ENCODE measurements at regions not wholly inside any gene's neighbourhood (a gene's known extent, or its start where the extent isn't known, plus 50 kb on each side); places are given as distances from the start of the nearest gene placed in this dataset.

GRCh38 chr20:53760025-53760441 is 166.4 kb upstream of the ZNF217 start:
- Histone ChIP-seq H3K27me3 (ENCODE audit: insufficient read depth, low read length) (no peaks in the 10 kb centered on the region), H3K4me1 (ENCODE audit: insufficient read depth, low read length) (no peaks in the 10 kb centered on the region), H3K4me3 (ENCODE audit: insufficient read depth, low read length) (no peak overlapping the region), H3K36me3 (ENCODE audit: insufficient read depth, low read length) (no peaks in the 10 kb centered on the region), H3K27ac (ENCODE audit: low read depth, low read length) (no peak overlapping the region), H2AFZ (ENCODE audit: low read length) (no peak overlapping the region), H4K20me1 (ENCODE audit: insufficient read depth, low read length) (no peaks in the 10 kb centered on the region), H3K4me2 (ENCODE audit: insufficient read depth, low read length) (no peak overlapping the region), H3K79me2 (ENCODE audit: insufficient read depth, low read length) (no peaks in the 10 kb centered on the region), H3K9me3 (ENCODE audit: low read depth, low read length) (no peaks in the 10 kb centered on the region)
- no peak for DNase-seq (ENCODE audit: insufficient read length, low spot score, missing footprints)
- no peak for TF ChIP-seq CTCF (IDR thresholded peaks at IDR 0.05; ENCODE audit: extremely low read depth, low read depth, low read length)

GRCh38 chr20:53757472-53757913 is 163.9 kb upstream of the ZNF217 start:
- no peak overlapping the region for H3K27ac ChIP-seq (ENCODE audit: low read depth, low read length)
- H3K27me3 ChIP-seq (ENCODE audit: insufficient read depth, low read length), result no peaks in the 10 kb centered on the region
- DNase-seq (ENCODE audit: insufficient read length, low spot score, missing footprints), result no peak
- no peaks in the 10 kb centered on the region for H3K9me3 ChIP-seq (ENCODE audit: low read depth, low read length)
- H3K36me3 ChIP-seq (ENCODE audit: insufficient read depth, low read length), result no peaks in the 10 kb centered on the region
- H3K79me2 ChIP-seq (ENCODE audit: insufficient read depth, low read length), result no peaks in the 10 kb centered on the region
- H3K4me3 ChIP-seq (ENCODE audit: insufficient read depth, low read length), result no peak overlapping the region
- H3K4me2 ChIP-seq (ENCODE audit: insufficient read depth, low read length), result no peak overlapping the region
- no peak for TF ChIP-seq CTCF (IDR thresholded peaks at IDR 0.05; ENCODE audit: extremely low read depth, low read depth, low read length)
- no peaks in the 10 kb centered on the region for H4K20me1 ChIP-seq (ENCODE audit: insufficient read depth, low read length)
- peaks cover 2% of the 10 kb centered on the region for H3K4me1 ChIP-seq (ENCODE audit: insufficient read depth, low read length)
- no peak overlapping the region for H2AFZ ChIP-seq (ENCODE audit: low read length)

GRCh38 chr20:53755733-53756531 is 162.3 kb upstream of the ZNF217 start:
- DNase-seq (ENCODE audit: insufficient read length, low spot score, missing footprints), result no peak
- Histone ChIP-seq H3K9me3 (ENCODE audit: low read depth, low read length) (no peaks in the 10 kb centered on the region), H3K4me3 (ENCODE audit: insufficient read depth, low read length) (no peak overlapping the region), H2AFZ (ENCODE audit: low read length) (no peak overlapping the region), H3K36me3 (ENCODE audit: insufficient read depth, low read length) (no peaks in the 10 kb centered on the region), H4K20me1 (ENCODE audit: insufficient read depth, low read length) (no peaks in the 10 kb centered on the region), H3K4me1 (ENCODE audit: insufficient read depth, low read length) (peaks cover 7% of the 10 kb centered on the region), H3K4me2 (ENCODE audit: insufficient read depth, low read length) (no peak overlapping the region), H3K27ac (ENCODE audit: low read depth, low read length) (no peak overlapping the region), H3K79me2 (ENCODE audit: insufficient read depth, low read length) (no peaks in the 10 kb centered on the region), H3K27me3 (ENCODE audit: insufficient read depth, low read length) (no peaks in the 10 kb centered on the region)
- no peak for TF ChIP-seq CTCF (IDR thresholded peaks at IDR 0.05; ENCODE audit: extremely low read depth, low read depth, low read length)

GRCh38 chr20:53753880-53754459 is 160.3 kb upstream of the ZNF217 start:
- no peak overlapping the region for H3K4me3 ChIP-seq (ENCODE audit: insufficient read depth, low read length)
- TF ChIP-seq CTCF (IDR thresholded peaks at IDR 0.05; ENCODE audit: extremely low read depth, low read depth, low read length), result no peak
- H3K4me2 ChIP-seq (ENCODE audit: insufficient read depth, low read length), result no peak overlapping the region
- H3K36me3 ChIP-seq (ENCODE audit: insufficient read depth, low read length), result no peaks in the 10 kb centered on the region
- H3K9me3 ChIP-seq (ENCODE audit: low read depth, low read length), result no peaks in the 10 kb centered on the region
- peak overlapping the region; percentile 37 for H2AFZ ChIP-seq (ENCODE audit: low read length)
- no peaks in the 10 kb centered on the region for H4K20me1 ChIP-seq (ENCODE audit: insufficient read depth, low read length)
- no peak overlapping the region for H3K27ac ChIP-seq (ENCODE audit: low read depth, low read length)
- DNase-seq (ENCODE audit: insufficient read length, low spot score, missing footprints), result no peak
- no peaks in the 10 kb centered on the region for H3K79me2 ChIP-seq (ENCODE audit: insufficient read depth, low read length)
- no peaks in the 10 kb centered on the region for H3K27me3 ChIP-seq (ENCODE audit: insufficient read depth, low read length)
- peaks cover 15% of the 10 kb centered on the region for H3K4me1 ChIP-seq (ENCODE audit: insufficient read depth, low read length)
